ENCODE measurements at regions not wholly inside any gene's neighbourhood (a gene's known extent, or its start where the extent isn't known, plus 50 kb on each side); places are given as distances from the start of the nearest gene placed in this dataset.

DNA sequence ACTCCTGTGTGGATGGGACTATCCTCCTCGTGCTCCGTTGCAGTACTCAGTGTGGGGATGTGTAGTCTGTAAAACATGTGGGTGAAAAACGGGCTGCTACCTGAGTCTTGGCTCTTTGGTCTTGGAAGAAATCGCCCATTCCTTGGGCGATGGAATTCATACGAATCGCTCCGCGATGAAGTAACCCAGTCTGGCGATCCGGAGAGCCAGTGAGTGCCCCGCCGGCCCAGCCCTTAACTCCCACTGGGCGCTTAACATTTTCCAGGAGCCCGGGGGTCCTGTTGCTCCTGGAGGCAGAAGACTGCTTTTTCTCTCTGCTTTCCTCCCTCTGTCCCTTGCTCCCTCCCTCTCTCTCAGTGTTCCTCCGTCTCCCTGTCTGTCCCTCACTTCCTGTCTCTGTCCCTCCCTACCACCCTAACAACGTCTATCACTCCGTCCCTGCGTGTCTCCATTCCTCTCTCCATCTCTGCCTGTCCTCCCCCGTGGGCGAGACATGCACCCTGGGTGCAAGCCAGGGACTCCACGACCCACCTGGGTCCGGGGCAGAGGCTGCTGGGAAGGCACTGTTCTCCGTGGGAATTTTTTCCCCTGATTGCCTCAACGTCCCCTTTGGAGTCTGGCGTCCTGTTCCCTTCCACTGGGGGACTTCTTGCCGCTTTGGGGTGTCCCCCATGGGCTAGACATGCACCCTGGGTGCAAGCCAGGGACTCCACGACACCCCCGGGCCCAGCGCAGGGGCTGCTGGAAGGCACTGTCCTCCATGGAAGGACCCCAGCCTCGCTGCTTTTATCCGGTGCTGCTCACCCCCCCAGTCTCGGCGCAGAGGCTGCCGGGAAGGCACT lies 188.6 kb downstream of the ALG10 start:
- Histone ChIP-seq H3K36me3 (ENCODE audit: control insufficient read depth in 2 of 2, extremely low read depth in 1 of 2, insufficient read depth in 2 of 2, low read length in 2 of 2) (no peaks in the 10 kb centered on the region), H3K4me2 (ENCODE audit: insufficient read depth, low read length) (no peak overlapping the region), H3K4me1 (ENCODE audit: control insufficient read depth, extremely low read depth, insufficient read depth, low read length) (no peaks in the 10 kb centered on the region), H3K9ac (replicated peaks; ENCODE audit: extremely low read depth, insufficient read depth, low read length) (no peak overlapping the region), H3K79me2 (ENCODE audit: control insufficient read depth, insufficient read depth, low read length) (no peaks in the 10 kb centered on the region), H4K20me1 (replicated peaks; ENCODE audit: control insufficient read depth, extremely low read depth, insufficient read depth, low read length) (no peaks in the 10 kb centered on the region), H3K9me1 (replicated peaks; ENCODE audit: control insufficient read depth, extremely low read depth, insufficient read depth, low read length) (no peaks in the 10 kb centered on the region), H3K27ac (ENCODE audit: insufficient read depth, low read depth, low read length) (no peak overlapping the region), H3K27me3 (ENCODE audit: control insufficient read depth in 2 of 2, insufficient read depth in 2 of 2, low read length in 2 of 2) (no peaks in the 10 kb centered on the region), H3K4me3 (replicated peaks in 1 of 3; ENCODE audit: insufficient read depth in 1 of 3, low read depth in 1 of 3, low read length in 3 of 3) (no peak overlapping the region), H3K9me3 (replicated peaks; ENCODE audit: control insufficient read depth, insufficient read depth, low read length) (peaks cover 6% of the 10 kb centered on the region), H2AFZ (ENCODE audit: low read depth, low read length) (no peak overlapping the region)
- CTCF ChIA-PET, result no interaction called here
- intact Hi-C loops (cut with micrococcal nuclease), result no loop called here
- POLR2A ChIA-PET, result no interaction called here
- dilution Hi-C loops (cut with MboI; ENCODE audit: extremely low pct_ligation_motif_present, low sequenced_read_pairs), result no loop called here
- TF ChIP-seq POLR2A (IDR thresholded peaks at IDR 0.05; ENCODE audit: low read depth, low read length), result no peak
- DNase-seq (ENCODE audit: low read depth, low spot score) (no peak), FAIRE-seq (no peak)
- BruUV-seq (replicated peaks), result no TSS peak

DNA sequence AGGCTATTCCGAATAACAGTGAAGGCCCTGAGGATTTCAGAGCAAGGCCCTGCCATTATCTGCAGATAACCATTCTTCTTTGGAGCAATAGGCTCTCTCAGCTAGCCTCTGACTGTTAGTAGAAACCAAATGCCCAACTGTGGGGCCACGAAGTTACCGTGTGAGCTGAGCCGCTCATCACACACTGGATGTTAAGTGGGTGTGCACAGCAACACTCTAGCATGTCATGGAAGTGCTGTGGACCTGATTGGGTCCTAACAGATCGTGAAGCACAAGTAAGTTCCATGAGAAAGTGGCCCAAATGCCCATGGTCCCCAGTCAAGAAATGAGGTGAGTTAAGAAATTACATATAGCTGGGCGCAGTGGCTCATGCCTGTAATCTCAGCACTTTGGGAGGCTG lies 190.4 kb downstream of the ALG10 start:
- BruUV-seq (replicated peaks), result no TSS peak
- intact Hi-C loops (cut with micrococcal nuclease), result no loop called here

More for the DNA sequence above, 190.4 kb downstream of the ALG10 start:
- no peak for FAIRE-seq
- H3K9ac ChIP-seq (replicated peaks; ENCODE audit: extremely low read depth, insufficient read depth, low read length), result no peak overlapping the region
- H3K9me1 ChIP-seq (replicated peaks; ENCODE audit: control insufficient read depth, extremely low read depth, insufficient read depth, low read length), result no peaks in the 10 kb centered on the region
- H2AFZ ChIP-seq (ENCODE audit: low read depth, low read length), result no peak overlapping the region
- H3K27me3 ChIP-seq (ENCODE audit: control insufficient read depth in 2 of 2, insufficient read depth in 2 of 2, low read length in 2 of 2), result no peaks in the 10 kb centered on the region
- H3K4me1 ChIP-seq (ENCODE audit: control insufficient read depth, extremely low read depth, insufficient read depth, low read length), result no peaks in the 10 kb centered on the region
- POLR2A ChIA-PET, result no interaction called here
- CTCF ChIA-PET, result no interaction called here
- no peaks in the 10 kb centered on the region for H3K79me2 ChIP-seq (ENCODE audit: control insufficient read depth, insufficient read depth, low read length)
- no peak for DNase-seq (ENCODE audit: low read depth, low spot score)
- H3K4me3 ChIP-seq (replicated peaks in 1 of 3; ENCODE audit: insufficient read depth in 1 of 3, low read depth in 1 of 3, low read length in 3 of 3), result no peak overlapping the region
- H3K4me2 ChIP-seq (ENCODE audit: insufficient read depth, low read length), result no peak overlapping the region
- dilution Hi-C loops (cut with MboI; ENCODE audit: extremely low pct_ligation_motif_present, low sequenced_read_pairs), result no loop called here
- no peaks in the 10 kb centered on the region for H3K36me3 ChIP-seq (ENCODE audit: control insufficient read depth in 2 of 2, extremely low read depth in 1 of 2, insufficient read depth in 2 of 2, low read length in 2 of 2)
- TF ChIP-seq, protein P1, sequence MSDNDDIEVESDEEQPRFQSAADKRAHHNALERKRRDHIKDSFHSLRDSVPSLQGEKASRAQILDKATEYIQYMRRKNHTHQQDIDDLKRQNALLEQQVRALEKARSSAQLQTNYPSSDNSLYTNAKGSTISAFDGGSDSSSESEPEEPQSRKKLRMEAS (IDR thresholded peaks at IDR 0.05; ENCODE audit: insufficient read depth, insufficient read length), result no peak
- TF ChIP-seq MYC (IDR thresholded peaks at IDR 0.05; ENCODE audit: low read depth, low read length) (no peak), POLR2AphosphoS5 (IDR thresholded peaks at IDR 0.05; ENCODE audit: insufficient read depth, low read depth, low read length) (no peak), EZH2 (IDR thresholded peaks at IDR 0.05; ENCODE audit: borderline replicate concordance, low read depth, low read length, severe bottlenecking) (no peak), POLR2A (IDR thresholded peaks at IDR 0.05; ENCODE audit: low read depth, low read length) (no peak), GATA2 (IDR thresholded peaks at IDR 0.05; ENCODE audit: insufficient read depth, insufficient read length, low read depth, low read length) (no peak)
- peaks cover 2% of the 10 kb centered on the region for H3K9me3 ChIP-seq (replicated peaks; ENCODE audit: control insufficient read depth, insufficient read depth, low read length)
- H3K27ac ChIP-seq (ENCODE audit: insufficient read depth, low read depth, low read length), result no peak overlapping the region
- no peaks in the 10 kb centered on the region for H4K20me1 ChIP-seq (replicated peaks; ENCODE audit: control insufficient read depth, extremely low read depth, insufficient read depth, low read length)
